ENCODE measurements at regions not wholly inside any gene's neighbourhood (a gene's known extent, or its start where the extent isn't known, plus 50 kb on each side); places are given as distances from the start of the nearest gene placed in this dataset.

- Mint-ChIP-seq H3K4me3 (no peak overlapping the region), H3K36me3 (no peaks in the 10 kb centered on the region), H3K4me1 (peaks cover 0 to 1% (median 1%) of the 10 kb centered on the region in 3 donors), H3K27ac (no peak overlapping the region), H3K9me3 (peaks cover 0 to 5% (median 2%) of the 10 kb centered on the region in 3 donors), H3K27me3 (no peaks in the 10 kb centered on the region)
- CTCF ChIA-PET, result no interaction called here
- Histone ChIP-seq H3K9me3 (no peaks in the 10 kb centered on the region), H3K27me3 (replicated peaks in 1 of 2; ENCODE audit: control insufficient read depth in 2 of 2, extremely low read depth in 1 of 2, insufficient read depth in 2 of 2, low read length in 1 of 2) (no peaks in the 10 kb centered on the region), H3K36me3 (ENCODE audit: control insufficient read depth in 2 of 2, extremely low read depth in 1 of 2, insufficient read depth in 1 of 2, low read length in 1 of 2) (no peaks in the 10 kb centered on the region), H3K4me1 (ENCODE audit: control insufficient read depth in 1 of 2, extremely low read depth in 1 of 2, insufficient read depth in 2 of 2, low read length in 2 of 2) (no peaks in the 10 kb centered on the region), H3K4me3 (ENCODE audit: control insufficient read depth in 1 of 2, extremely low read depth in 1 of 2, low read length in 1 of 2) (no peak overlapping the region), H3K27ac (ENCODE audit: low read length) (no peak overlapping the region)
- no peak for ATAC-seq (replicated peaks in 1 of 4)
- POLR2A ChIA-PET, result no interaction called here
- no peak for DNase-seq
- no CpG with 5 or more reads among the region's 2 CpGs for WGBS (ENCODE audit: insufficient coverage)
Observed at GRCh38 chr2:153101187-153101586, 377.4 kb downstream of the RPRM start.

- Mint-ChIP-seq H3K36me3 (no peaks in the 10 kb centered on the region), H3K4me3 (no peak overlapping the region), H3K9me3 (peaks cover 0 to 5% (median 2%) of the 10 kb centered on the region in 3 donors), H3K27me3 (no peaks in the 10 kb centered on the region), H3K4me1 (no peaks in the 10 kb centered on the region), H3K27ac (no peak overlapping the region)
- no peaks in the 10 kb centered on the region for H3K4me1 ChIP-seq (ENCODE audit: control insufficient read depth in 1 of 2, extremely low read depth in 1 of 2, insufficient read depth in 2 of 2, low read length in 2 of 2)
- ChIA-PET POLR2A (no interaction called here), CTCF (no interaction called here)
- no peaks in the 10 kb centered on the region for H3K9me3 ChIP-seq
- H3K4me3 ChIP-seq (ENCODE audit: control insufficient read depth in 1 of 2, extremely low read depth in 1 of 2, low read length in 1 of 2), result no peak overlapping the region
- no peak overlapping the region for H3K27ac ChIP-seq (ENCODE audit: low read length)
- no peaks in the 10 kb centered on the region for H3K36me3 ChIP-seq (ENCODE audit: control insufficient read depth in 2 of 2, extremely low read depth in 1 of 2, insufficient read depth in 1 of 2, low read length in 1 of 2)
- DNase-seq, result no peak
- no peak for ATAC-seq (replicated peaks in 1 of 4)
- no peaks in the 10 kb centered on the region for H3K27me3 ChIP-seq (replicated peaks in 1 of 2; ENCODE audit: control insufficient read depth in 2 of 2, extremely low read depth in 1 of 2, insufficient read depth in 2 of 2, low read length in 1 of 2)
Observed at GRCh38 chr2:153100151-153100550, 378.4 kb downstream of the RPRM start.

DNA sequence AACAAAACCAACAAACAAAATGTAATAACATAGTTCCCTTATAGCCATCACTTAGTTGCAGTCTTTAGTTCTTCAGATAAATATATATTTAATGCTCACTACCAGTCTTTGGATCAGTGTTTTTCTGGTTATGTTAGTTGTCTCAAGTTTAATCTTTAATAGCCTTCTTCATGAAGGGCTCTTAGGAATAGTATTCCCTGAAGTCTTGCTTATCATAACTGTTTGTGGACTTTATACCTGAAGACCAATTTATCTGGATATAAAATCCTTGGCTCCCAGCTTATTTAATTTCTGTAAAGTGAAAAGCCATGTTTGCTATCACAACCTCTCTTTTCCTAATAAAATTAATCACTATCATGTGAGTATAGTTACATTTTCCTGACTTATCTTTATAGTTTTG, 379.7 kb downstream of the ARL6IP6 start:
- POLR2A ChIA-PET, result no interaction called here
- H3K36me3 Mint-ChIP-seq, result no peaks in the 10 kb centered on the region
- Histone ChIP-seq H3K27me3 (replicated peaks in 1 of 2; ENCODE audit: control insufficient read depth in 2 of 2, extremely low read depth in 1 of 2, insufficient read depth in 2 of 2, low read length in 1 of 2) (no peaks in the 10 kb centered on the region), H3K27ac (ENCODE audit: low read length) (no peak overlapping the region), H3K4me1 (ENCODE audit: control insufficient read depth in 1 of 2, extremely low read depth in 1 of 2, insufficient read depth in 2 of 2, low read length in 2 of 2) (no peaks in the 10 kb centered on the region), H3K36me3 (ENCODE audit: control insufficient read depth in 2 of 2, extremely low read depth in 1 of 2, insufficient read depth in 1 of 2, low read length in 1 of 2) (no peaks in the 10 kb centered on the region), H3K9me3 (no peaks in the 10 kb centered on the region), H3K4me3 (ENCODE audit: control insufficient read depth in 1 of 2, extremely low read depth in 1 of 2, low read length in 1 of 2) (no peak overlapping the region)
- H3K4me1 Mint-ChIP-seq, result no peaks in the 10 kb centered on the region
- peaks cover 0 to 2% of the 10 kb centered on the region in 2 donors for H3K27me3 Mint-ChIP-seq
- H3K4me3 Mint-ChIP-seq, result no peak overlapping the region
- no peak for ATAC-seq (replicated peaks in 1 of 4)
- CTCF ChIA-PET, result no interaction called here
- DNase-seq, result no peak
- no peak overlapping the region for H3K27ac Mint-ChIP-seq
- peaks cover 0 to 9% (median 2%) of the 10 kb centered on the region in 3 donors for H3K9me3 Mint-ChIP-seq

DNA sequence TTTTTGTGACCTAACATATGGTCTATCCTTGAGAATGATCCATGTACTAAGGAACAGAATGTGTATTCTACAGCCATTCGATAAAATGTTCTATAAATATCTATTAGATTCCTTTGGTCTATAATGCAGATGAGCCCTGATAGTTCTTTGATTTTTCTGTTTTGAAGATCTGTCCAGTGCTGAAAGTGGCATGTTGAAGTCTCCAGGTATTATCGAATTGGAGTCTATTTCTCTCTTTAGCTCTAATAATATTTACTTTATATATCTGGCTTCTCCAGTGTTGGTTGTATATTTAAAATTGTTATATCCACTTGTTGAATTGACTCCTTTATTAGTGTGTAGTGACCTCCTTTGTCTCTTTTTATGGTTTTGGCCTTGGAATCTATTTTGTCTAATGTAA, 377.9 kb downstream of the ARL6IP6 start:
- no peaks in the 10 kb centered on the region for H3K27me3 ChIP-seq (replicated peaks in 1 of 2; ENCODE audit: control insufficient read depth in 2 of 2, extremely low read depth in 1 of 2, insufficient read depth in 2 of 2, low read length in 1 of 2)
- Mint-ChIP-seq H3K4me3 (no peak overlapping the region), H3K4me1 (no peaks in the 10 kb centered on the region), H3K27ac (no peak overlapping the region), H3K36me3 (no peaks in the 10 kb centered on the region), H3K9me3 (peaks cover 0 to 16% (median 5%) of the 10 kb centered on the region in 3 donors), H3K27me3 (peaks cover 0 to 2% of the 10 kb centered on the region in 2 donors)
- POLR2A ChIA-PET, result no interaction called here
- CTCF ChIA-PET, result no interaction called here
- ATAC-seq (replicated peaks in 1 of 4) (no peak), DNase-seq (no peak)
- no peak overlapping the region for H3K27ac ChIP-seq (ENCODE audit: low read length)
- WGBS (ENCODE audit: insufficient coverage), result no CpG with 5 or more reads among the region's 2 CpGs
- H3K4me1 ChIP-seq (ENCODE audit: control insufficient read depth in 1 of 2, extremely low read depth in 1 of 2, insufficient read depth in 2 of 2, low read length in 2 of 2), result no peaks in the 10 kb centered on the region
- H3K9me3 ChIP-seq, result no peaks in the 10 kb centered on the region
- H3K4me3 ChIP-seq (ENCODE audit: control insufficient read depth in 1 of 2, extremely low read depth in 1 of 2, low read length in 1 of 2), result no peak overlapping the region
- no peaks in the 10 kb centered on the region for H3K36me3 ChIP-seq (ENCODE audit: control insufficient read depth in 2 of 2, extremely low read depth in 1 of 2, insufficient read depth in 1 of 2, low read length in 1 of 2)

DNA sequence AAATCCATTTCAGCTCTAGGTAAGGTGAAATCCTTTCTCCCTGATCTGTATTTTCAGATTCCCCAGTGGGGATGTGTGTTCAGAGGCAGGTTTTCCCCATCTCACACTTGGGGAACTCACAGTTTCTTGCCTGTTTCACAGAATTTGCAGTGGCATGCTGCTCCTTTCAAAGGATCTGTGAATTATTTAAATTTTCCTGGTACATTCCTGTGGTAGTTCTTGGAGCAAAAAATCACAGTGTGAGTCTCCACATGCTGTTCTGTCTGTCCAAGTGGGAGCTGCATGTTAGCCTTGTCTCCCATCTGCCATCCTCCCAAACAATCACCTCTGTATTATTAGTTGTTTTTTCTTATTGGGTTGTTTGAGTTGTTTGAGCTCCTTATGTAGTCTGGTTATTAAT, 372.9 kb downstream of the ARL6IP6 start:
- ATAC-seq (replicated peaks in 1 of 4), result no peak
- Histone ChIP-seq H3K27me3 (replicated peaks in 1 of 2; ENCODE audit: control insufficient read depth in 2 of 2, extremely low read depth in 1 of 2, insufficient read depth in 2 of 2, low read length in 1 of 2) (no peaks in the 10 kb centered on the region), H3K36me3 (ENCODE audit: control insufficient read depth in 2 of 2, extremely low read depth in 1 of 2, insufficient read depth in 1 of 2, low read length in 1 of 2) (no peaks in the 10 kb centered on the region), H3K4me3 (ENCODE audit: control insufficient read depth in 1 of 2, extremely low read depth in 1 of 2, low read length in 1 of 2) (no peak overlapping the region), H3K9me3 (no peaks in the 10 kb centered on the region), H3K27ac (ENCODE audit: low read length) (no peak overlapping the region), H3K4me1 (ENCODE audit: control insufficient read depth in 1 of 2, extremely low read depth in 1 of 2, insufficient read depth in 2 of 2, low read length in 2 of 2) (no peaks in the 10 kb centered on the region)
- Mint-ChIP-seq H3K4me3 (no peak overlapping the region), H3K27me3 (peaks cover 0 to 2% of the 10 kb centered on the region in 2 donors), H3K4me1 (no peaks in the 10 kb centered on the region), H3K36me3 (no peaks in the 10 kb centered on the region), H3K27ac (no peak overlapping the region), H3K9me3 (peaks cover 6 to 12% (median 8%) of the 10 kb centered on the region in 3 donors)
- POLR2A ChIA-PET, result no interaction called here
- DNase-seq, result no peak
- CTCF ChIA-PET, result no interaction called here

DNA sequence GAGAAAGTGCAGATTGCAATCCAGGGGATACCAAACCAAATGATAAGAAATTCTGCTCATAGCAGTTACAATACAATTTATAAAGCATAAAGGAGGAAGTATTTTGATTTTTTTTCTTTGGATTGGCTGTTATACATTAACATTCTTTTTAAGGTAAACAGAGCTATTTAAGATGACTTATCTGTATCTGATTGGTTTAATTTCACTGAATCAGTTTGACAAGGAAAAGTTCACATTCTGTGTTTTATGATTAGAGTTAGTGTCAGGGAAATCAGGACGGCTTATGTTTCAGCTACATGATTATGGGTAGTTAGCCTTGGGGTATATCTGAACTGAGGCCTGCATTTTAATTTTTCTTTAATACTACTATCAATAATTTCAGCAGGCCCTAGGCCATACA, 360.9 kb downstream of the ARL6IP6 start:
- Mint-ChIP-seq H3K4me1 (no peaks in the 10 kb centered on the region), H3K27ac (no peak overlapping the region), H3K9me3 (no peaks in the 10 kb centered on the region), H3K4me3 (no peak overlapping the region), H3K27me3 (no peaks in the 10 kb centered on the region), H3K36me3 (no peaks in the 10 kb centered on the region)
- no peaks in the 10 kb centered on the region for H3K9me3 ChIP-seq
- no peaks in the 10 kb centered on the region for H3K27me3 ChIP-seq (replicated peaks in 1 of 2; ENCODE audit: control insufficient read depth in 2 of 2, extremely low read depth in 1 of 2, insufficient read depth in 2 of 2, low read length in 1 of 2)
- no peaks in the 10 kb centered on the region for H3K4me1 ChIP-seq (ENCODE audit: control insufficient read depth in 1 of 2, extremely low read depth in 1 of 2, insufficient read depth in 2 of 2, low read length in 2 of 2)
- DNase-seq, result no peak
- H3K4me3 ChIP-seq (ENCODE audit: control insufficient read depth in 1 of 2, extremely low read depth in 1 of 2, low read length in 1 of 2), result no peak overlapping the region
- H3K27ac ChIP-seq (ENCODE audit: low read length), result no peak overlapping the region
- ChIA-PET POLR2A (no interaction called here), CTCF (no interaction called here)
- ATAC-seq (replicated peaks in 1 of 4), result no peak
- H3K36me3 ChIP-seq (ENCODE audit: control insufficient read depth in 2 of 2, extremely low read depth in 1 of 2, insufficient read depth in 1 of 2, low read length in 1 of 2), result no peaks in the 10 kb centered on the region
- WGBS (ENCODE audit: insufficient coverage), result no CpG with 5 or more reads among the region's 1 CpG

GRCh38 chr2:153077311-153077710, 358.9 kb downstream of the ARL6IP6 start:
- ChIA-PET CTCF (no interaction called here), POLR2A (no interaction called here)
- no peak overlapping the region for H3K4me3 ChIP-seq (ENCODE audit: control insufficient read depth in 1 of 2, extremely low read depth in 1 of 2, low read length in 1 of 2)
- ATAC-seq (replicated peaks in 1 of 4), result no peak
- Mint-ChIP-seq H3K36me3 (no peaks in the 10 kb centered on the region), H3K27ac (no peak overlapping the region), H3K9me3 (no peaks in the 10 kb centered on the region), H3K27me3 (no peaks in the 10 kb centered on the region), H3K4me1 (no peaks in the 10 kb centered on the region), H3K4me3 (no peak overlapping the region)
- no peaks in the 10 kb centered on the region for H3K27me3 ChIP-seq (replicated peaks in 1 of 2; ENCODE audit: control insufficient read depth in 2 of 2, extremely low read depth in 1 of 2, insufficient read depth in 2 of 2, low read length in 1 of 2)
- H3K36me3 ChIP-seq (ENCODE audit: control insufficient read depth in 2 of 2, extremely low read depth in 1 of 2, insufficient read depth in 1 of 2, low read length in 1 of 2), result no peaks in the 10 kb centered on the region
- no peak overlapping the region for H3K27ac ChIP-seq (ENCODE audit: low read length)
- no peaks in the 10 kb centered on the region for H3K9me3 ChIP-seq
- no peaks in the 10 kb centered on the region for H3K4me1 ChIP-seq (ENCODE audit: control insufficient read depth in 1 of 2, extremely low read depth in 1 of 2, insufficient read depth in 2 of 2, low read length in 2 of 2)
- WGBS (ENCODE audit: insufficient coverage), result no CpG with 5 or more reads among the region's 2 CpGs
- no peak for DNase-seq
